ENCODE measurements at regions not wholly inside any gene's neighbourhood (a gene's known extent, or its start where the extent isn't known, plus 50 kb on each side); places are given as distances from the start of the nearest gene placed in this dataset.

- DNase-seq (ENCODE audit: extremely low read depth in 1 of 2, low read depth in 1 of 2): no peak
Observed at GRCh38 chr2:161090411-161090810, 69.8 kb upstream of the TANK start.

- no peak for DNase-seq (ENCODE audit: extremely low read depth in 1 of 2, low read depth in 1 of 2)
Observed at GRCh38 chr2:161095314-161095713, 64.9 kb upstream of the TANK start.

- no peak for DNase-seq (ENCODE audit: extremely low read depth in 1 of 2, low read depth in 1 of 2)
Observed at GRCh38 chr2:161096336-161096735, 63.9 kb upstream of the TANK start.

GRCh38 chr2:161097157-161097556, 63.1 kb upstream of the TANK start:
- DNase-seq (ENCODE audit: extremely low read depth in 1 of 2, low read depth in 1 of 2): no peak

GRCh38 chr2:161100211-161100895, 59.9 kb upstream of the TANK start:
- no peak for DNase-seq (ENCODE audit: extremely low read depth in 1 of 2, low read depth in 1 of 2)

- no peak for DNase-seq (ENCODE audit: extremely low read depth in 1 of 2, low read depth in 1 of 2)
Observed at GRCh38 chr2:161101406-161101805, 58.8 kb upstream of the TANK start.

GRCh38 chr2:161102770-161103450, 57.3 kb upstream of the TANK start:
- DNase-seq (ENCODE audit: extremely low read depth in 1 of 2, low read depth in 1 of 2): no peak

GRCh38 chr2:161103451-161103831, 56.8 kb upstream of the TANK start:
- no peak for DNase-seq (ENCODE audit: extremely low read depth in 1 of 2, low read depth in 1 of 2)

GRCh38 chr2:161104054-161104553, 56.1 kb upstream of the TANK start:
- DNase-seq (ENCODE audit: extremely low read depth in 1 of 2, low read depth in 1 of 2): no peak

- DNase-seq (ENCODE audit: extremely low read depth in 1 of 2, low read depth in 1 of 2): no peak
Observed at GRCh38 chr2:161107265-161107664, 53.0 kb upstream of the TANK start.

Data from stimulated activated CD8-positive, alpha-beta memory T cell treated with anti-CD3 and anti-CD28 coated beads, Interleukin-7, amount 100 ng/mL, for 48 hours (primary cell).